ENCODE measurements at regions not wholly inside any gene's neighbourhood (a gene's known extent, or its start where the extent isn't known, plus 50 kb on each side); places are given as distances from the start of the nearest gene placed in this dataset.

DNA sequence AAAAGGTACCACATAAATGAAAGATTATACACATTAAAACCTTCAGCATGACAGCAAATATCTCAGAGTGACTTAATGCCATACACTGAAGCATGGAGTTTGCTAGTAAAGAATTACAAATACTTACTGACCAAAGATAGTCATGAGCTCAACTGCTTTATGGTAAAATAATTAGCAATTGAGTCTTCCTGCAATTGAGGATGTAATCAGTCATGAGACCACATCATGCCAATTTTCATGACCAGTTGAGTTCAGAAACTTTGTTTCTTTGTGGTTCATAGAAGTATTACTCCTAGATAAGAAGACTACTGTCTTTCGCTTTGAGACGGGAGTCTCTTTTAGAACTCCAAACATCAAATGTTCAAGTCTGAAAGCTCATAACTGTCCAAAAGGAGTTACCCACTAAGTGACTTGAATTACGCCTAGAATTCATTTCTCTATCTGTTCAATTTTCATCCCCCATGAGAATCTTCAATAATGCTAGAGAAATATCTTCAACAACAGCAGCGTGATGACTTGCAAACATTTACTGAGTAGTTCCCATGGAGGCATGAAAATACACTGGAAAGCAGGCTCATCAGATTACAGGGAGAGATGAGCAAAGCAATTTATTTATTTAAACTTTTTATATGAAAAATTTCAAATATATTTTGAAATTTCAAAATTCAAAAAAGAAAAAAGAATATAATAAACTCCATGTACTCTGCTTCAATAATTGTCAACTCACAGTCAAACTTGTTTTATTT lies 120.0 kb downstream of the BTG1 start:
- H3K4me1 Mint-ChIP-seq = peaks cover 43 to 88% (median 77%) of the 10 kb centered on the region in 7 donors
- H3K4me3 ChIP-seq (ENCODE audit: low read length) = peak overlapping the region; percentile 10

DNA sequence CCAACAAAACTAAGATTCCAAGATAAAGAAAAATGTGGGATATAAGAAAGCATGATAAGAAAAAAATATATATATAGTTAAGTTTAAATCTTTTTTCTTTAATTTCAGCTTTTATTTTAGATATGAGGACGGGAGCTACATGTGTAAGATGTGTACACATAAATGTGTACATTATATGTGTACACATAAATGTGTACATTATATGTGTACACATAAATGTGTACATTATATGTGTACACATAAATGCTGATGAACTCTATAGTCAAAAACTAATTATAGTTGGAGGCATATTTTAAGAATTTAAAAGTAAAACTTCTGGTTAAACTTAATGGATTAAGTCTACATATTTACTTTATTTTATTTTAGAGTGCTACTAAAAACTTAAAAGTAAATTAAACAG lies 123.6 kb downstream of the BTG1 start:
- DNase-seq = no peak
- Mint-ChIP-seq H3K4me3 (peak overlapping the region in 2 of 10 donors; percentile 67 to 70), H3K27ac (peak overlapping the region in 6 of 9 donors; percentile 53 to 86 (median 80)), H3K27me3 (no peaks in the 10 kb centered on the region), H3K4me1 (peaks cover 20 to 77% (median 65%) of the 10 kb centered on the region in 7 donors), H3K36me3 (peaks cover 4 to 22% (median 9%) of the 10 kb centered on the region in 5 donors), H3K9me3 (peaks cover 0 to 18% (median 5%) of the 10 kb centered on the region in 11 donors)
- ATAC-seq = no peak
- Histone ChIP-seq H3K27me3 (ENCODE audit: control insufficient read depth in 2 of 2, insufficient read depth in 2 of 2, low read length in 2 of 2) (no peaks in the 10 kb centered on the region), H3K27ac (ENCODE audit: low read depth, low read length) (no peak overlapping the region), H3K9me3 (ENCODE audit: control insufficient read depth in 2 of 3, low read length in 3 of 3) (no peaks in the 10 kb centered on the region), H3K4me3 (ENCODE audit: low read length) (no peak overlapping the region), H3K4me1 (ENCODE audit: control insufficient read depth in 2 of 2, insufficient read depth in 2 of 2, low read length in 2 of 2) (peaks cover under 1 to 22% of the 10 kb centered on the region in 2 donors), H3K36me3 (ENCODE audit: control insufficient read depth in 2 of 3, insufficient read depth in 3 of 3, low read length in 3 of 3) (no peaks in the 10 kb centered on the region)
- ChIA-PET POLR2A (interaction anchor here (0.8 to 2.5 kb wide), 10 partner anchors 9 to 237 kb away, joined by 3 to 15 read pairs (median 4); partner anchors contain the start of gene BTG1), CTCF (interaction anchor here (0.9 to 1.9 kb wide), 3 partner anchors 13 to 211 kb away, joined by 3 to 8 read pairs (median 3); no protein-coding TSS in a partner anchor)
- intact Hi-C loops (cut with micrococcal nuclease) = no loop called here

More for the DNA sequence above, 120.0 kb downstream of the BTG1 start:
- POLR2A ChIA-PET = interaction anchor here (0.7 to 4.3 kb wide), 7 partner anchors 10 to 241 kb away, joined by 3 to 41 read pairs (median 5); partner anchors contain the start of gene BTG1
- Histone ChIP-seq H3K4me1 (ENCODE audit: control insufficient read depth in 2 of 2, insufficient read depth in 2 of 2, low read length in 2 of 2) (peaks cover 36 to 55% of the 10 kb centered on the region in 2 donors), H3K9me3 (ENCODE audit: control insufficient read depth in 2 of 3, low read length in 3 of 3) (no peaks in the 10 kb centered on the region), H3K27me3 (ENCODE audit: control insufficient read depth in 2 of 2, insufficient read depth in 2 of 2, low read length in 2 of 2) (no peaks in the 10 kb centered on the region), H3K36me3 (ENCODE audit: control insufficient read depth in 2 of 3, insufficient read depth in 3 of 3, low read length in 3 of 3) (no peaks in the 10 kb centered on the region), H3K27ac (ENCODE audit: low read depth, low read length) (peak overlapping the region; percentile 58)
- Mint-ChIP-seq H3K36me3 (peaks cover 0 to 19% (median 0%) of the 10 kb centered on the region in 5 donors), H3K9me3 (peaks cover 0 to 5% (median 0%) of the 10 kb centered on the region in 11 donors), H3K4me3 (peak overlapping the region in 9 of 10 donors; percentile 34 to 78 (median 69)), H3K27ac (peak overlapping the region in 8 of 9 donors; percentile 65 to 95 (median 84)), H3K27me3 (no peaks in the 10 kb centered on the region)
- CTCF ChIA-PET = no interaction called here
- intact Hi-C loops (cut with micrococcal nuclease) = no loop called here
- DNase-seq = no peak
- no peak for ATAC-seq

GRCh38 chr12:92021666-92022035 lies 124.0 kb downstream of the BTG1 start:
- ChIA-PET POLR2A (interaction anchor here (0.8 to 2.5 kb wide), 8 partner anchors 9 to 123 kb away, joined by 3 to 15 read pairs (median 4); partner anchors contain the start of gene BTG1), CTCF (interaction anchor here (0.9 to 1.9 kb wide), 3 partner anchors 13 to 210 kb away, joined by 3 to 8 read pairs (median 3); no protein-coding TSS in a partner anchor)
- Histone ChIP-seq H3K9me3 (ENCODE audit: control insufficient read depth in 2 of 3, low read length in 3 of 3) (no peaks in the 10 kb centered on the region), H3K27ac (ENCODE audit: low read depth, low read length) (no peak overlapping the region), H3K4me3 (ENCODE audit: low read length) (no peak overlapping the region), H3K36me3 (ENCODE audit: control insufficient read depth in 2 of 3, insufficient read depth in 3 of 3, low read length in 3 of 3) (no peaks in the 10 kb centered on the region), H3K27me3 (ENCODE audit: control insufficient read depth in 2 of 2, insufficient read depth in 2 of 2, low read length in 2 of 2) (no peaks in the 10 kb centered on the region), H3K4me1 (ENCODE audit: control insufficient read depth in 2 of 2, insufficient read depth in 2 of 2, low read length in 2 of 2) (peaks cover 0 to 20% of the 10 kb centered on the region in 2 donors)
- DNase-seq (no peak), ATAC-seq (no peak)
- Mint-ChIP-seq H3K4me3 (peak overlapping the region in 7 of 10 donors; percentile 30 to 70 (median 41)), H3K27ac (peak overlapping the region in 6 of 9 donors; percentile 53 to 86 (median 80)), H3K4me1 (peaks cover 20 to 76% (median 62%) of the 10 kb centered on the region in 7 donors), H3K27me3 (no peaks in the 10 kb centered on the region), H3K9me3 (peaks cover 0 to 21% (median 7%) of the 10 kb centered on the region in 11 donors), H3K36me3 (peaks cover 6 to 23% (median 12%) of the 10 kb centered on the region in 5 donors)
- intact Hi-C loops (cut with micrococcal nuclease) = loop anchor here in 1 of 2 donors (1.0 kb wide), 1 partner anchor 10 kb away; no protein-coding TSS in a partner anchor

GRCh38 chr12:92020983-92021665 lies 124.5 kb downstream of the BTG1 start:
- H3K36me3 Mint-ChIP-seq = peaks cover 6 to 21% (median 12%) of the 10 kb centered on the region in 5 donors
- H3K4me3 Mint-ChIP-seq = peak overlapping the region in 8 of 10 donors; percentile 30 to 70 (median 42)
- Histone ChIP-seq H3K36me3 (ENCODE audit: control insufficient read depth in 2 of 3, insufficient read depth in 3 of 3, low read length in 3 of 3) (no peaks in the 10 kb centered on the region), H3K27ac (ENCODE audit: low read depth, low read length) (no peak overlapping the region), H3K4me1 (ENCODE audit: control insufficient read depth in 2 of 2, insufficient read depth in 2 of 2, low read length in 2 of 2) (peaks cover 0 to 17% of the 10 kb centered on the region in 2 donors), H3K27me3 (ENCODE audit: control insufficient read depth in 2 of 2, insufficient read depth in 2 of 2, low read length in 2 of 2) (no peaks in the 10 kb centered on the region), H3K9me3 (ENCODE audit: control insufficient read depth in 2 of 3, low read length in 3 of 3) (no peaks in the 10 kb centered on the region), H3K4me3 (ENCODE audit: low read length) (no peak overlapping the region)
- intact Hi-C loops (cut with micrococcal nuclease) = loop anchor here in 1 of 2 donors (1.0 kb wide), 1 partner anchor 10 kb away; no protein-coding TSS in a partner anchor
- H3K4me1 Mint-ChIP-seq = peaks cover 18 to 71% (median 58%) of the 10 kb centered on the region in 7 donors
- no peak for DNase-seq
- CTCF ChIA-PET = interaction anchor here (1.1 to 1.9 kb wide), 2 partner anchors 12 to 210 kb away, joined by 3 to 8 read pairs; no protein-coding TSS in a partner anchor
- H3K27ac Mint-ChIP-seq = peak overlapping the region in 7 of 9 donors; percentile 2 to 86 (median 77)
- no peaks in the 10 kb centered on the region for H3K27me3 Mint-ChIP-seq
- ATAC-seq = no peak
- POLR2A ChIA-PET = interaction anchor here (0.9 to 2.5 kb wide), 6 partner anchors 10 to 123 kb away, joined by 3 to 15 read pairs (median 4); partner anchors contain the start of gene BTG1
- H3K9me3 Mint-ChIP-seq = peaks cover 0 to 21% (median 7%) of the 10 kb centered on the region in 11 donors

GRCh38 chr12:92019491-92020277 lies 126.0 kb downstream of the BTG1 start:
- Mint-ChIP-seq H3K9me3 (peaks cover 0 to 25% (median 7%) of the 10 kb centered on the region in 11 donors), H3K36me3 (peaks cover 6 to 25% (median 12%) of the 10 kb centered on the region in 5 donors), H3K27ac (peak overlapping the region in 5 of 9 donors; percentile 4 to 51 (median 34)), H3K4me1 (peaks cover 15 to 58% (median 46%) of the 10 kb centered on the region in 7 donors), H3K4me3 (no peak overlapping the region), H3K27me3 (no peaks in the 10 kb centered on the region)
- DNase-seq (no peak), ATAC-seq (no peak)
- Histone ChIP-seq H3K4me1 (ENCODE audit: control insufficient read depth in 2 of 2, insufficient read depth in 2 of 2, low read length in 2 of 2) (peaks cover 0 to 11% of the 10 kb centered on the region in 2 donors), H3K4me3 (ENCODE audit: low read length) (no peak overlapping the region), H3K36me3 (ENCODE audit: control insufficient read depth in 2 of 3, insufficient read depth in 3 of 3, low read length in 3 of 3) (no peaks in the 10 kb centered on the region), H3K9me3 (ENCODE audit: control insufficient read depth in 2 of 3, low read length in 3 of 3) (no peaks in the 10 kb centered on the region), H3K27ac (ENCODE audit: low read depth, low read length) (no peak overlapping the region), H3K27me3 (ENCODE audit: control insufficient read depth in 2 of 2, insufficient read depth in 2 of 2, low read length in 2 of 2) (no peaks in the 10 kb centered on the region)
- intact Hi-C loops (cut with micrococcal nuclease) = no loop called here
- ChIA-PET POLR2A (interaction anchor here (0.7 to 1.8 kb wide), 7 partner anchors 9 to 126 kb away, joined by 3 to 8 read pairs (median 4); partner anchors contain the start of gene BTG1), CTCF (interaction anchor here (1.3 kb wide), 1 partner anchor 10 kb away, joined by 4 read pairs; no protein-coding TSS in a partner anchor)
